ENCODE measurements at regions not wholly inside any gene's neighbourhood (a gene's known extent, or its start where the extent isn't known, plus 50 kb on each side); places are given as distances from the start of the nearest gene placed in this dataset.
"Not testable (repeated sequence)": the region's sequence is repeated elsewhere in the genome, so short reads cannot be mapped to it uniquely, and the experiment has no call there.

- DNase-seq: no peak
Observed at GRCh38 chr5:109574985-109575384, 114.7 kb upstream of the MAN2A1 start.

- no peak for DNase-seq
Observed at GRCh38 chr5:109573766-109574165, 116.0 kb upstream of the MAN2A1 start.

GRCh38 chr5:109573256-109573655 is 116.5 kb upstream of the MAN2A1 start:
- no peak for DNase-seq

- no peak for DNase-seq
Observed at GRCh38 chr5:109571785-109572184, 117.9 kb upstream of the MAN2A1 start.

GRCh38 chr5:109570362-109570874 is 119.3 kb upstream of the MAN2A1 start:
- DNase-seq: no peak

- DNase-seq: no peak
Observed at GRCh38 chr5:109567374-109568044, 122.2 kb upstream of the MAN2A1 start.

- DNase-seq: no peak
Observed at GRCh38 chr5:109566361-109566760, 123.4 kb upstream of the MAN2A1 start.

GRCh38 chr5:109563739-109564138 is 126.0 kb upstream of the MAN2A1 start:
- DNase-seq: no peak

- DNase-seq: no peak
Observed at GRCh38 chr5:109563189-109563588, 126.5 kb upstream of the MAN2A1 start.

- DNase-seq: no peak
Observed at GRCh38 chr5:109562441-109562840, 127.3 kb upstream of the MAN2A1 start.

- no peak for DNase-seq
Observed at GRCh38 chr5:109561447-109561846, 128.3 kb upstream of the MAN2A1 start.

GRCh38 chr5:109560554-109560953 is 129.2 kb upstream of the MAN2A1 start:
- DNase-seq: no peak

- DNase-seq: no peak
Observed at GRCh38 chr5:109558952-109559351, 130.8 kb upstream of the MAN2A1 start.

- no peak for DNase-seq
Observed at GRCh38 chr5:109558364-109558763, 131.4 kb upstream of the MAN2A1 start.

- no peak for DNase-seq
Observed at GRCh38 chr5:109553846-109554245, 135.9 kb upstream of the MAN2A1 start.

GRCh38 chr5:109551234-109551633 is 138.5 kb upstream of the MAN2A1 start:
- not testable (repeated sequence) for DNase-seq

GRCh38 chr5:109550077-109550476 is 139.7 kb upstream of the MAN2A1 start:
- no peak for DNase-seq

GRCh38 chr5:109546461-109546860 is 136.7 kb upstream of the PJA2 start:
- DNase-seq: no peak

- DNase-seq: not testable (repeated sequence)
Observed at GRCh38 chr5:109544873-109545272, 135.1 kb upstream of the PJA2 start.

- DNase-seq: not testable (repeated sequence)
Observed at GRCh38 chr5:109538692-109539091, 128.9 kb upstream of the PJA2 start.

- DNase-seq: not testable (repeated sequence)
Observed at GRCh38 chr5:109535090-109535489, 125.3 kb upstream of the PJA2 start.

GRCh38 chr5:109533751-109534272 is 124.0 kb upstream of the PJA2 start:
- no peak for DNase-seq

GRCh38 chr5:109532773-109533364 is 123.1 kb upstream of the PJA2 start:
- DNase-seq: no peak

GRCh38 chr5:109531262-109531661 is 121.5 kb upstream of the PJA2 start:
- no peak for DNase-seq
